ENCODE measurements at regions not wholly inside any gene's neighbourhood (a gene's known extent, or its start where the extent isn't known, plus 50 kb on each side); places are given as distances from the start of the nearest gene placed in this dataset.

- TF ChIP-seq, protein P1, sequence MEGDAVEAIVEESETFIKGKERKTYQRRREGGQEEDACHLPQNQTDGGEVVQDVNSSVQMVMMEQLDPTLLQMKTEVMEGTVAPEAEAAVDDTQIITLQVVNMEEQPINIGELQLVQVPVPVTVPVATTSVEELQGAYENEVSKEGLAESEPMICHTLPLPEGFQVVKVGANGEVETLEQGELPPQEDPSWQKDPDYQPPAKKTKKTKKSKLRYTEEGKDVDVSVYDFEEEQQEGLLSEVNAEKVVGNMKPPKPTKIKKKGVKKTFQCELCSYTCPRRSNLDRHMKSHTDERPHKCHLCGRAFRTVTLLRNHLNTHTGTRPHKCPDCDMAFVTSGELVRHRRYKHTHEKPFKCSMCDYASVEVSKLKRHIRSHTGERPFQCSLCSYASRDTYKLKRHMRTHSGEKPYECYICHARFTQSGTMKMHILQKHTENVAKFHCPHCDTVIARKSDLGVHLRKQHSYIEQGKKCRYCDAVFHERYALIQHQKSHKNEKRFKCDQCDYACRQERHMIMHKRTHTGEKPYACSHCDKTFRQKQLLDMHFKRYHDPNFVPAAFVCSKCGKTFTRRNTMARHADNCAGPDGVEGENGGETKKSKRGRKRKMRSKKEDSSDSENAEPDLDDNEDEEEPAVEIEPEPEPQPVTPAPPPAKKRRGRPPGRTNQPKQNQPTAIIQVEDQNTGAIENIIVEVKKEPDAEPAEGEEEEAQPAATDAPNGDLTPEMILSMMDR (IDR thresholded peaks at IDR 0.05): no peak
- TF ChIP-seq FOXM1 (IDR thresholded peaks at IDR 0.05; ENCODE audit: low read depth): no peak
- no peak for TF ChIP-seq YY1 (IDR thresholded peaks at IDR 0.05; ENCODE audit: low read depth)
- no peak for TF ChIP-seq EP300 (IDR thresholded peaks at IDR 0.05; ENCODE audit: borderline replicate concordance in 1 of 2, low read depth in 1 of 2, low read length in 1 of 2)
- no peak for TF ChIP-seq TEAD4 (IDR thresholded peaks at IDR 0.05; ENCODE audit: borderline replicate concordance, insufficient read depth)
These were observed 117.9 kb downstream of the RGS2 start for GRCh38 chr1:192926736-192927135.
